Smooth muscle cell (in vitro differentiated cells): ENCODE measurements at regions not wholly inside any gene's neighbourhood (a gene's known extent, or its start where the extent isn't known, plus 50 kb on each side); places are given as distances from the start of the nearest gene placed in this dataset.

ENCODE experiments used
- DNase-seq: peaks from one replicate; lab custom pipeline; 2025; ENCODE audit not compliant: unreplicated experiment; lab: John Stamatoyannopoulos, UW
- H2AFZ ChIP-seq: fragments of 200-600 bp; sonication (generic); 2 replicates; pipeline ENCODE4 v1.6.0; 2016; ENCODE audit warnings: antibody characterized with exemption, low read depth, mild to moderate bottlenecking
- H3F3A ChIP-seq: fragments of 200-600 bp; sonication (generic); 2 replicates; pipeline ENCODE4 v1.6.0; 2017; ENCODE audit warnings: antibody characterized with exemption, low read depth
- H3K27ac ChIP-seq: fragments of 200-600 bp; sonication (generic); 2 replicates; pipeline ENCODE4 v1.5.1; 2016; ENCODE audit warnings: low read depth, mild to moderate bottlenecking
- H3K27me3 ChIP-seq: fragments of 200-600 bp; sonication (generic); 2 replicates; pipeline ENCODE4 v1.6.1; 2016; ENCODE audit warnings: low read depth, mild to moderate bottlenecking
- H3K36me3 ChIP-seq: fragments of 200-600 bp; sonication (generic); 2 replicates; pipeline ENCODE4 v1.5.1; 2016; ENCODE audit warnings: low read depth
- H3K4me1 ChIP-seq: fragments of 200-600 bp; sonication (generic); 2 replicates; pipeline ENCODE4 v1.5.1; 2016; ENCODE audit warnings: low read depth
- H3K4me2 ChIP-seq: fragments of 200-600 bp; sonication (generic); 2 replicates; pipeline ENCODE4 v1.6.0; 2016; ENCODE audit warnings: mild to moderate bottlenecking
- H3K4me3 ChIP-seq: fragments of 200-600 bp; sonication (generic); 2 replicates; pipeline ENCODE4 v1.5.1; 2016; ENCODE audit warnings: mild to moderate bottlenecking
- H3K79me2 ChIP-seq: fragments of 200-600 bp; sonication (generic); 2 replicates; pipeline ENCODE4 v1.6.0; 2016; ENCODE audit warnings: low read depth, mild to moderate bottlenecking
- H3K9ac ChIP-seq: fragments of 200-600 bp; sonication (generic); 2 replicates; pipeline ENCODE4 v1.6.0; 2016; ENCODE audit warnings: low read depth
- H3K9me3 ChIP-seq: fragments of 200-600 bp; sonication (generic); replicated peaks from 2 replicates; pipeline ENCODE4 v1.5.1; 2016; ENCODE audit warnings: low read depth
- H4K20me1 ChIP-seq: fragments of 200-600 bp; sonication (generic); 2 replicates; pipeline ENCODE4 v1.6.0; 2016; ENCODE audit warnings: low read depth
- CTCF ChIP-seq: fragments of 200-600 bp; sonication (generic); IDR thresholded peaks from 2 replicates; pipeline ENCODE4 v1.5.1; 2017; ENCODE audit warnings: borderline replicate concordance, mild to moderate bottlenecking, antibody characterized with exemption; ENCODE audit not compliant: insufficient read depth, poor library complexity, severe bottlenecking
- WGBS: methylation state at CpG from one replicate; pipeline ENCODE4 v1.1.7; 2016; ENCODE audit warnings: low lambda C conversion rate; 5-methylcytosine and 5-hydroxymethylcytosine counted together

GRCh38 chr4:122229857-122230256 is 77.7 kb downstream of the BLTP1 start:
- no peak for TF ChIP-seq CTCF
- Histone ChIP-seq H2AFZ (no peak overlapping the region), H3F3A (no peaks in the 10 kb centered on the region), H3K4me3 (no peak overlapping the region), H4K20me1 (no peaks in the 10 kb centered on the region), H3K4me1 (no peaks in the 10 kb centered on the region), H3K27ac (no peak overlapping the region), H3K27me3 (no peaks in the 10 kb centered on the region), H3K9me3 (no peaks in the 10 kb centered on the region), H3K79me2 (no peaks in the 10 kb centered on the region), H3K36me3 (peaks cover 11% of the 10 kb centered on the region), H3K4me2 (no peak overlapping the region), H3K9ac (no peak overlapping the region)
- DNase-seq: no peak
- 91% methylated on average over 3 of the region's 3 CpGs for WGBS

- Histone ChIP-seq H3K27me3 (no peaks in the 10 kb centered on the region), H2AFZ (no peak overlapping the region), H3K27ac (no peak overlapping the region), H3K79me2 (no peaks in the 10 kb centered on the region), H3K4me1 (no peaks in the 10 kb centered on the region), H4K20me1 (no peaks in the 10 kb centered on the region), H3K9me3 (no peaks in the 10 kb centered on the region), H3K9ac (no peak overlapping the region), H3F3A (no peaks in the 10 kb centered on the region), H3K36me3 (peaks cover 6% of the 10 kb centered on the region), H3K4me2 (no peak overlapping the region), H3K4me3 (no peak overlapping the region)
- TF ChIP-seq CTCF: no peak
- 97% methylated on average over 3 of the region's 3 CpGs for WGBS
- no peak for DNase-seq
Measured at GRCh38 chr4:122232633-122233032, 80.5 kb downstream of the BLTP1 start.

DNA sequence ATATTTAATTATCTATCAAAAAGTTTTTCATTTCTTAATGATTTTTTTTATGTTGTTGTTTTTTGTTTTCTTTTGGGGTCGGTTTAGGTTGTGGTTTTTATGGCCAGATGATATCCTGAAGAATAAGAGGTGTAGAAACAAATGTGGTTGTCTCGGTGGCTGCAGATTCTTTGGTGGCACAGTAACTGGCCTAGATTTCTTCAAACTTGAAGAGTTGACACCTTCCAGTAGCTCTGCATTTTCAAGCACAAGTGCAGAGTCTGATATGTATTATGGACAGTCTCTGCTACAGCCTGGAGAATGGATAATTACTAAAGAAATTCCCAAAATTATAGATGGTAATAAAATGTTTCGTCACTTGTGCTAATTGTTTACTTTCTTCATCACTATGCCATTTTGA is 82.6 kb downstream of the BLTP1 start:
- H4K20me1 ChIP-seq: no peaks in the 10 kb centered on the region
- WGBS: 97% methylated on average over 3 of the region's 3 CpGs

More for the DNA sequence above, 82.6 kb downstream of the BLTP1 start:
- H3K27me3 ChIP-seq: no peaks in the 10 kb centered on the region
- no peaks in the 10 kb centered on the region for H3K9me3 ChIP-seq
- no peaks in the 10 kb centered on the region for H3K79me2 ChIP-seq
- no peaks in the 10 kb centered on the region for H3K4me1 ChIP-seq
- no peak overlapping the region for H3K27ac ChIP-seq
- H3K9ac ChIP-seq: no peak overlapping the region
- H3K4me2 ChIP-seq: no peak overlapping the region
- H3K4me3 ChIP-seq: no peak overlapping the region
- H3F3A ChIP-seq: no peaks in the 10 kb centered on the region
- TF ChIP-seq CTCF: no peak
- DNase-seq: no peak
- H3K36me3 ChIP-seq: peaks cover 14% of the 10 kb centered on the region
- H2AFZ ChIP-seq: no peak overlapping the region
